ENCODE measurements at regions not wholly inside any gene's neighbourhood (a gene's known extent, or its start where the extent isn't known, plus 50 kb on each side); places are given as distances from the start of the nearest gene placed in this dataset.

GRCh38 chr4:141465171-141465570 lies 171.2 kb upstream of the IL15 start:
- TF ChIP-seq CTCF (IDR thresholded peaks at IDR 0.05) = no peak
- TF ChIP-seq POLR2AphosphoS5 (IDR thresholded peaks at IDR 0.05) = no peak
